Dendritic cell treated with granulocyte-macrophage colony-stimulating factor and Interleukin-4, amounts not matched to agents 40 ng/mL and 50 ng/mL, for 4 days (primary cell): ENCODE measurements at regions not wholly inside any gene's neighbourhood (a gene's known extent, or its start where the extent isn't known, plus 50 kb on each side); places are given as distances from the start of the nearest gene placed in this dataset.
"Not testable (repeated sequence)": the region's sequence is repeated elsewhere in the genome, so short reads cannot be mapped to it uniquely, and the experiment has no call there.

Experiments
- H3K27ac Mint-ChIP-seq: one replicate; pipeline ENCODE4 v1.8.0; 2022; ENCODE audit warnings: mild to moderate bottlenecking, mixed read lengths
- H3K27me3 Mint-ChIP-seq: one replicate; pipeline ENCODE4 v1.8.0; 2022; ENCODE audit warnings: mild to moderate bottlenecking, mixed read lengths
- H3K36me3 Mint-ChIP-seq: one replicate; pipeline ENCODE4 v1.8.0; 2022; ENCODE audit warnings: low read depth, mixed read lengths
- H3K4me1 Mint-ChIP-seq: one replicate; pipeline ENCODE4 v1.8.0; 2022; ENCODE audit warnings: low read depth, mixed read lengths
- H3K4me3 Mint-ChIP-seq: one replicate; pipeline ENCODE4 v1.8.0; 2022; ENCODE audit warnings: mild to moderate bottlenecking, moderate library complexity, mixed read lengths
- H3K9me3 Mint-ChIP-seq: one replicate; pipeline ENCODE4 v1.8.0; 2022; ENCODE audit warnings: mixed read lengths
- intact Hi-C: fragments of 100-400 bp; cut with micrococcal nuclease; formaldehyde crosslinking; loops from one replicate; pipeline ENCODE4 v1.15.0; 2022

DNA sequence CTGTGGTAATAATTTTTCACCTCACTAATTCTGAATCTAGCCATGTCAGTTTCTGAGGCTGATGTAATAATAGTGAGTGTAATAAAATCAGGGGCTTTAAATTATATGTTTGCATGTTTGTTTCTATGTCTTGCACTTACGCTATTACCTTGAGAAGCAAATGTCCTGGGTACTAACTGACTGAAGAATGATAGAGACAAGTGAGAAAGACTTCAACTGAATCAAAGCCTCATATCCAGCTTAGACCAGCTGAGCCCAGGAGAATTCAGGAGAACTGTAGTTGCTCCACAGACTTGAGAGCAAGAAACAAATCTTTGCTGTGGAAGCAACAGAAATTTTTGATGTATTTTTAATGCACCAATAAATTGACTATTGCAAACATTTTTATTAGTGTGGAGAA lies 162.8 kb downstream of the MANEA start:
- Mint-ChIP-seq H3K36me3 (no peaks in the 10 kb centered on the region), H3K4me3 (no peak overlapping the region), H3K27me3 (no peaks in the 10 kb centered on the region), H3K27ac (no peak overlapping the region), H3K4me1 (no peaks in the 10 kb centered on the region), H3K9me3 (no peaks in the 10 kb centered on the region)
- intact Hi-C loops: no loop called here

DNA sequence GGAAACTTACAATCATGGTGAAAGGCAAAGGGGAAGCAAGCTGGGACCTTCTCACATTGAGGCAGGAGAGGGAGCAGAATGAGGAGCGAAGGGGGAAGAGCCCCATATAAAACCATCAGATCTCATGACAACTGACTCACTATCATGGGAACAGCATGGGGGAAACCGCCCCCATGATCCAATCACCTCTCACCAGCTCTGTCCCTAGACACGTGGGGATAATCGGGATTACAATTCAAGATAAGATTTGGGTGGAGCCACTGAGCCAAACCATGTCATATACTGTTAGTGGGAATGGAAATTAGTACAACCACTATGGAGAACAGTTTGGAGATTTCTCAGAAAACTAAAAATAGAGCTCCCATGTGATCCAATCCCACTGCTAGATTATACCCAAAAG lies 163.7 kb downstream of the MANEA start:
- Mint-ChIP-seq H3K27me3 (no peaks in the 10 kb centered on the region), H3K27ac (no peak overlapping the region), H3K4me1 (no peaks in the 10 kb centered on the region), H3K36me3 (no peaks in the 10 kb centered on the region), H3K4me3 (no peak overlapping the region), H3K9me3 (no peaks in the 10 kb centered on the region)
- intact Hi-C loops: no loop called here

- H3K4me1 Mint-ChIP-seq: no peaks in the 10 kb centered on the region
- no peaks in the 10 kb centered on the region for H3K27me3 Mint-ChIP-seq
- H3K36me3 Mint-ChIP-seq: no peaks in the 10 kb centered on the region
- intact Hi-C loops: no loop called here
- H3K4me3 Mint-ChIP-seq: no peak overlapping the region
- no peaks in the 10 kb centered on the region for H3K9me3 Mint-ChIP-seq
- no peak overlapping the region for H3K27ac Mint-ChIP-seq
Measured at GRCh38 chr6:95742767-95743289, 165.5 kb downstream of the MANEA start.

GRCh38 chr6:95743591-95743990 lies 166.3 kb downstream of the MANEA start:
- no peak overlapping the region for H3K4me3 Mint-ChIP-seq
- no peaks in the 10 kb centered on the region for H3K9me3 Mint-ChIP-seq
- no peak overlapping the region for H3K27ac Mint-ChIP-seq
- intact Hi-C loops: no loop called here
- no peaks in the 10 kb centered on the region for H3K36me3 Mint-ChIP-seq
- no peaks in the 10 kb centered on the region for H3K27me3 Mint-ChIP-seq
- no peaks in the 10 kb centered on the region for H3K4me1 Mint-ChIP-seq

- H3K4me1 Mint-ChIP-seq, H3K9me3 Mint-ChIP-seq, intact Hi-C loops, H3K4me3 Mint-ChIP-seq, H3K27ac Mint-ChIP-seq, H3K27me3 Mint-ChIP-seq, H3K36me3 Mint-ChIP-seq: not testable (repeated sequence)
Measured at GRCh38 chr6:95758236-95759069, 181.1 kb downstream of the MANEA start.

DNA sequence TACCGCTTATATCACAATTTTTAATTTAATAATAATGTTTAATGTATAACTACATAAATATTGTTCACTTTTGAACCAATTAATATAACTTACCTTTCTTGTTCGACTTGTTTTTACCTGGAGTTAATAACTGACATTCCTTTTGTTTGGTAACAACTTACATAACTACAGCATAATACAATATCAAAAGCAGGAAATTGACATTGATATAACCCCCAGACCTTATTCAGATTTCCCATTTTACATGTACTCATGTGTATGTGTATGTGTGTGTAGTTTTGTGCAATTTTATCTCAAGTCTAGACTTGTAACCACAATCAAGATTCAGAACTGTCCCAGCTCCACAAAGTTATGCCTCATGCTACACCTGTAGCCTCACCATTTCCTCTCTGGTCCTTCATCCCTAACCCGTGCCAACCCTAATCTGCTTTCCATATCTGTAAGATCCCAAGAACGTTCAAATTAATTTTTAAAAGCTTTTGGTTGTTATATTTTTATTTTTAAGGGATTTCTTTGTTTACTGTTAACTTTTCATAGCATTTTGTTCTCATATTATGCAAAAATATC lies 190.6 kb downstream of the MANEA start:
- no peaks in the 10 kb centered on the region for H3K27me3 Mint-ChIP-seq
- intact Hi-C loops: no loop called here

DNA sequence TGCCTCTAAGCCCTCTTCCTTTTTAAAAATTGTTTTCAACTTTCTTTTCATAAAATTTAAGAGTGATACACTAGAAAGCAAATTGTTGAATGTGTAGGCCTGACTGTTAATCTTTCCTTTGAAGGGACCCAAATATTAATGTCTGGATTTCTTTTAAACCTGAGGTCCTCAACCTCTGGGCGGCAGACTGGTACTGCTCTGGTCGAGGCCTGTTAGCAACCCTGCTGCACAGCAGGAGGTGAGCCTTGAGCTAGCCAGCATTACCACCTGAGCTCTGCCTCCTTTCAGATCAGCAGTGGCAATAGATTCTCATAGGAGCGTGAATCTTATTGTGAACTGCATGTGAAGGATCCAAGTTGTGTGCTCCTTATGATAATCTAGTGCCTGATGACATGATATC lies 191.2 kb downstream of the MANEA start:
- Mint-ChIP-seq H3K4me3 (no peak overlapping the region), H3K9me3 (no peaks in the 10 kb centered on the region), H3K27ac (no peak overlapping the region), H3K4me1 (no peaks in the 10 kb centered on the region), H3K27me3 (no peaks in the 10 kb centered on the region), H3K36me3 (no peaks in the 10 kb centered on the region)
- intact Hi-C loops: no loop called here

More for the DNA sequence above, 190.6 kb downstream of the MANEA start:
- Mint-ChIP-seq H3K4me1 (no peaks in the 10 kb centered on the region), H3K36me3 (no peaks in the 10 kb centered on the region), H3K27ac (no peak overlapping the region), H3K4me3 (no peak overlapping the region), H3K9me3 (no peaks in the 10 kb centered on the region)

DNA sequence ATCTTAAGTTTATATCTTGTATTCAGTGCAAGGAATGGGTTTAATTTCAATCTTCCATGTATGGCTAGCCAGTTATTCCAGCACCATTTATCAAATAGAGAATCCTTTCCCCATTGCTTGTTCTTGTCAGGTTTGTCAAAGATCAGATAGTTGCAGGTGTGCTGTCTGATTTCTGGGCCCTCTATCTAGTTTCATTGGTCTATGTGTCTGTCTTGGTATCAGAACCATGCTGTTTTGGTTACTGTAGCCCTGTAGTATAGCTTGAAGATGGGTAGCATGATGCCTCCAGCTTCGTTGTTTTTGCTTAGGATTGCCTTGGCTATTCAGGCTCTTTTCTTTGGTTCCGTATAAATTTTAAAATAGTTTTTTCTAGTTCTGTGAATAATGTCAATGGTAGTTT lies 200.0 kb downstream of the MANEA start:
- no peak overlapping the region for H3K27ac Mint-ChIP-seq
- H3K27me3 Mint-ChIP-seq: no peaks in the 10 kb centered on the region
- H3K9me3 Mint-ChIP-seq: no peaks in the 10 kb centered on the region
- intact Hi-C loops: no loop called here
- no peak overlapping the region for H3K4me3 Mint-ChIP-seq
- H3K4me1 Mint-ChIP-seq: no peaks in the 10 kb centered on the region
- H3K36me3 Mint-ChIP-seq: no peaks in the 10 kb centered on the region

- no peak overlapping the region for H3K27ac Mint-ChIP-seq
- intact Hi-C loops: no loop called here
- H3K4me3 Mint-ChIP-seq: no peak overlapping the region
- no peaks in the 10 kb centered on the region for H3K36me3 Mint-ChIP-seq
- no peaks in the 10 kb centered on the region for H3K27me3 Mint-ChIP-seq
- no peaks in the 10 kb centered on the region for H3K4me1 Mint-ChIP-seq
- H3K9me3 Mint-ChIP-seq: no peaks in the 10 kb centered on the region
Measured at GRCh38 chr6:95780037-95780436, 202.7 kb downstream of the MANEA start.

GRCh38 chr6:95784019-95784418 lies 206.7 kb downstream of the MANEA start:
- Mint-ChIP-seq H3K4me1 (no peaks in the 10 kb centered on the region), H3K36me3 (no peaks in the 10 kb centered on the region), H3K27me3 (no peaks in the 10 kb centered on the region), H3K9me3 (no peaks in the 10 kb centered on the region), H3K4me3 (no peak overlapping the region), H3K27ac (no peak overlapping the region)
- intact Hi-C loops: no loop called here

GRCh38 chr6:95784869-95785268 lies 207.5 kb downstream of the MANEA start:
- no peaks in the 10 kb centered on the region for H3K36me3 Mint-ChIP-seq

GRCh38 chr6:95785785-95786184 lies 208.4 kb downstream of the MANEA start:
- Mint-ChIP-seq H3K4me3 (no peak overlapping the region), H3K9me3 (peaks cover 2% of the 10 kb centered on the region), H3K36me3 (no peaks in the 10 kb centered on the region), H3K4me1 (no peaks in the 10 kb centered on the region), H3K27ac (no peak overlapping the region), H3K27me3 (no peaks in the 10 kb centered on the region)
- intact Hi-C loops: no loop called here

More at GRCh38 chr6:95784869-95785268, 207.5 kb downstream of the MANEA start:
- H3K27me3 Mint-ChIP-seq: no peaks in the 10 kb centered on the region
- H3K4me1 Mint-ChIP-seq: no peaks in the 10 kb centered on the region
- H3K4me3 Mint-ChIP-seq: no peak overlapping the region
- intact Hi-C loops: no loop called here
- H3K27ac Mint-ChIP-seq: no peak overlapping the region
- H3K9me3 Mint-ChIP-seq: no peaks in the 10 kb centered on the region

DNA sequence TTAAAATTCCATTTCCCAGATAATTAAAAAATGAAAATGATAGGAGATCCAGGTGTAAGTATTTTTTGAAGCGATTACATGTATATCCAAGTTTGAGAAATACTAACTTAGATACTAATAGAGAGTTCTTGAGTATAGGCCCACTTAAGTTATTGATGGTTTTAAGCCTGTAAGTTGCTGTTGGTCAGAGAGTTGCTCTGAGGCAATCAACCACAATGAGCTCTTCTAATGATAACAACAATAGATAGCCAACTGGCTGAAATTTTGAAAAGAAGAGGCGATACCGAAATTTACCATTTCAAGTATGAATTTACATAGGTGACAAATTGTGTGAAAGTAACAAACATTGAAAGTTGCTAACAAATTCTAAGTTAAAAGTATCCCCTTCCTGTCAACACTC lies 209.5 kb downstream of the MANEA start:
- intact Hi-C loops: no loop called here
- H3K27me3 Mint-ChIP-seq: no peaks in the 10 kb centered on the region
- no peaks in the 10 kb centered on the region for H3K36me3 Mint-ChIP-seq
- H3K4me3 Mint-ChIP-seq: no peak overlapping the region
- H3K9me3 Mint-ChIP-seq: peaks cover 7% of the 10 kb centered on the region
- no peaks in the 10 kb centered on the region for H3K4me1 Mint-ChIP-seq
- no peak overlapping the region for H3K27ac Mint-ChIP-seq

DNA sequence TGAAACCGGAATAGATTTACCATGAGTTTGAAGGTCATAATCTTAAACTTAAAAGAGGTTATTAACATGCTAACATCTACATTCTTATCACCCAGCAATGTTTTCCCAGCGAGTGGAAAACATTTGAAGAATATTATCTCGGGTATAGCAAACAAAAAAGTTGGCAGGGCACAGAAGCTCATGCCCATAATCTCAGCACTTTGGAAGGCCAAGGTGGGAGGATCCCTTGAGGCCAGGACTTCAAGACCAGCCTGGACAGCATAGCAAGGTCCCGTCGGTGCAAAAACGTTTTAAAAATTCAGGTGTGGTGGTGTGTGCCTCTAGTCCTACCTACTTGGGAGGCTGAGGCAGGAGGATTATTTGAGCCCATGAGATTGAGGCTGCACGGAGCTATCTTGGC lies 213.5 kb downstream of the MANEA start:
- H3K27me3 Mint-ChIP-seq: no peaks in the 10 kb centered on the region
- H3K27ac Mint-ChIP-seq: no peak overlapping the region
- no peaks in the 10 kb centered on the region for H3K4me1 Mint-ChIP-seq
- peaks cover 7% of the 10 kb centered on the region for H3K9me3 Mint-ChIP-seq
- no peak overlapping the region for H3K4me3 Mint-ChIP-seq
- H3K36me3 Mint-ChIP-seq: no peaks in the 10 kb centered on the region
- intact Hi-C loops: no loop called here

DNA sequence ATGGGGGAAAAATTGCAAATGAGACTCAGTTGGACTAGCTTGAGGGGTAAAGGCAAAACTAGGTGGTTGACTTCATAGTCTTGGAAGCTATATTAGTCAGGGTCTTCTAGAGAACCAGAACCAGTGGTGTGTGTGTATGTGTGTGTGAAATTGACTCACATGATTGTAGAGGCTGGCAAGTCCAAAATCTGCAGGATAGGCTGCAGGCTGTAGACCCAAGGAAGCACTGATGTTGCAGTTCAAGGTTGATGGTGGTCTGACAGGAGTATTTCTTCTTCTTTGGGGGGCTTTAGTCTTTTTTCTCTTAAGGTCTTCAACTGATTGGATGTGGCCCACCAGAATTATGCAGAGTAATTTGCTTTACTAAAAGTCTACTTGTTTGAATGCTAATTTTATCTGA lies 217.4 kb downstream of the MANEA start:
- H3K27ac Mint-ChIP-seq: no peak overlapping the region
- H3K9me3 Mint-ChIP-seq: peaks cover 7% of the 10 kb centered on the region
- H3K4me1 Mint-ChIP-seq: no peaks in the 10 kb centered on the region
- intact Hi-C loops: no loop called here
- H3K27me3 Mint-ChIP-seq: no peaks in the 10 kb centered on the region
- H3K36me3 Mint-ChIP-seq: no peaks in the 10 kb centered on the region
- H3K4me3 Mint-ChIP-seq: no peak overlapping the region
